NCI-H2227 (cell line): ENCODE measurements at regions not wholly inside any gene's neighbourhood (a gene's known extent, or its start where the extent isn't known, plus 50 kb on each side); places are given as distances from the start of the nearest gene placed in this dataset.

Experiments
- DNase-seq: peaks from one replicate; lab custom pipeline; 2025; ENCODE audit not compliant: unreplicated experiment; lab: John Stamatoyannopoulos, UW

GRCh38 chr11:86120807-86121206 is 51.9 kb upstream of the PICALM start:
- no peak for DNase-seq

GRCh38 chr11:86119906-86120305 is 51.0 kb upstream of the PICALM start:
- DNase-seq = no peak

GRCh38 chr11:86119077-86119476 is 50.2 kb upstream of the PICALM start:
- DNase-seq = no peak
